Tibial artery (tissue), 4 donors: ENCODE measurements at regions not wholly inside any gene's neighbourhood (a gene's known extent, or its start where the extent isn't known, plus 50 kb on each side); places are given as distances from the start of the nearest gene placed in this dataset.
A peak's percentile ranks its signal among the peaks of the same experiment; 100 is the strongest.

Experiments used
- DNase-seq, 2 donors: peaks; one replicate each; pipeline ENCODE4 v3.0.0-alpha.2; 2019
- H3K27ac ChIP-seq, 2 donors: fragments of 200-600 bp; sonication (generic) in 1 of 2; 1 replicate in 1 of 2; 2 replicates in 1 of 2; pipeline ENCODE4 v1.5.1; 2018 to 2019; ENCODE audit warnings: mild to moderate bottlenecking in 1 of 2
- H3K27me3 ChIP-seq, 2 donors: fragments of 200-600 bp; sonication (generic) in 1 of 2; one replicate each; pipeline versions ENCODE4 v1.5.1 to v1.6.0; 2016 to 2019
- H3K36me3 ChIP-seq, 3 donors: fragments of 200-600 bp; sonication (generic) in 2 of 3; one replicate each; pipeline ENCODE4 v1.5.1; 2016 to 2019; ENCODE audit warnings: mild to moderate bottlenecking in 2 of 3
- H3K4me1 ChIP-seq, 4 donors: fragments of 200-600 bp; sonication (generic) in 2 of 4; 1 replicate in 3 of 4; 2 replicates in 1 of 4; pipeline ENCODE4 v1.5.1; 2016 to 2019
- H3K4me3 ChIP-seq, 2 donors: fragments of 200-600 bp; sonication (generic) in 1 of 2; 1 replicate in 1 of 2; 2 replicates in 1 of 2; pipeline ENCODE4 v1.5.1; 2018 to 2019; ENCODE audit warnings: mild to moderate bottlenecking in 2 of 2
- H3K9me3 ChIP-seq, 3 donors: fragments of 200-600 bp; sonication (generic) in 1 of 3; one replicate each; pipeline ENCODE4 v1.5.1; 2016 to 2019
- CTCF ChIP-seq, 2 experiments: fragments of 200-600 bp in 1 of 2; fragments of 450-650 bp in 1 of 2; IDR thresholded peaks; one replicate each; pipeline ENCODE4 v1.5.1; 2017 to 2019; ENCODE audit warnings: antibody characterized with exemption in 2 of 2, mild to moderate bottlenecking in 1 of 2, moderate library complexity in 1 of 2
- intact Hi-C: fragments of 100-400 bp; cut with DNase I; formaldehyde crosslinking; loops from one replicate; pipeline ENCODE4 v1.15.0; 2023; ENCODE audit warnings: low total_unique reads

- Histone ChIP-seq H3K4me1 (peaks cover 0 to 52% (median 18%) of the 10 kb centered on the region in 4 donors), H3K4me3 (no peak overlapping the region), H3K9me3 (no peaks in the 10 kb centered on the region), H3K27me3 (no peaks in the 10 kb centered on the region), H3K27ac (peak overlapping the region; percentile 24 to 25), H3K36me3 (no peaks in the 10 kb centered on the region)
- no peak for DNase-seq
- intact Hi-C loops: no loop called here
- TF ChIP-seq CTCF (IDR thresholded peaks at IDR 0.05): no peak
Measured at GRCh38 chr2:237254911-237255578, 158.9 kb downstream of the COL6A3 start.

GRCh38 chr2:237256887-237257286 lies 157.1 kb downstream of the COL6A3 start:
- Histone ChIP-seq H3K9me3 (no peaks in the 10 kb centered on the region), H3K36me3 (no peaks in the 10 kb centered on the region), H3K27ac (peak overlapping the region; percentile 79 to 82), H3K4me3 (no peak overlapping the region), H3K27me3 (no peaks in the 10 kb centered on the region), H3K4me1 (peaks cover 0 to 52% (median 18%) of the 10 kb centered on the region in 4 donors)
- DNase-seq: peak; percentile 77 to 85
- no peak for TF ChIP-seq CTCF (IDR thresholded peaks at IDR 0.05)
- intact Hi-C loops: no loop called here

DNA sequence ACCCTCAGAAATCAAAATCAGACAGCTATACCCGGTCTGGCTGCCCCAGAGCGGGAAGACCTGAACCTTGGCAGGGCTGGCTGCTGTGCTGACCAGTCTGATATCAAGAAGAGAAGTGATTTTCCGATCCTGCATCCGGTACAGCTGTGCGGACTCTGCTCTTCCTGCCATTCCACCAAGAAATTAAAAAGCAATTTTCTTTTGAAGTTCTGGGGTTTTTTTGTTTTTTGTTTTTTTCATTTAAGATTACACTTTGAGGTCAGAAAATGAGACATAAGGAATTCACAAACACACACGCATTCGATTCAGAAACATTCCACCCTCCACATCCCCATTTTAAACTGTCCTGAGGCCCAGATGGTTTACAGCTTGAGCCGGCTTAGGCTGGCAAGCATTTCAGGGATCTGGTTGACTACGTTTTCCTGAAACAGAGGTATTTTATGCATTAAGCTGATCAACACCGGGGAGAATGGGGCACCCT lies 156.5 kb downstream of the COL6A3 start:
- no peaks in the 10 kb centered on the region for H3K36me3 ChIP-seq
- no peaks in the 10 kb centered on the region for H3K9me3 ChIP-seq
- no peak overlapping the region for H3K4me3 ChIP-seq
- intact Hi-C loops: no loop called here
- H3K27ac ChIP-seq: peak overlapping the region; percentile 79 to 82
- TF ChIP-seq CTCF (IDR thresholded peaks at IDR 0.05): no peak
- H3K27me3 ChIP-seq: no peaks in the 10 kb centered on the region
- DNase-seq: no peak
- H3K4me1 ChIP-seq: peaks cover 0 to 53% (median 18%) of the 10 kb centered on the region in 4 donors

DNA sequence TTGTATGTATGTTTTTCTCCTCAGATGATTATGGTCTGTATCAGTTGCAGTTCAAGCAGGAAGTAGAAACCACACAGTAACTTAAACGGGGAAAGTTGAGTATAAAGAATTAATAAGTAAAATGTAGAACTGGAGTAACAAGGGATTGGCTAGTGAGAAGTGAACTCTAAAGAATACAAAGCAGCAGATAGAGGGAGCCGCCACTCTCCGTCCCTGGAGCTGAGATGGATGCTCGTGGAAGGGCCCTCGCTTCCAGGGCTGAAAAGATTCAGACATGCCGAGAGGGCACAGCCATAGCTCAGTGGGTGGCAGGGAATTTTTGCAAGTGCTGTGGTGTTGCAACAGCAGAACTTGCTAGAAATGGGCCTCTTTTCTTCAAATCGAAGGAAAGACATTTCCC lies 155.8 kb downstream of the COL6A3 start:
- H3K4me1 ChIP-seq: peaks cover 0 to 59% (median 20%) of the 10 kb centered on the region in 4 donors
- intact Hi-C loops: no loop called here
- H3K9me3 ChIP-seq: no peaks in the 10 kb centered on the region
- no peak for TF ChIP-seq CTCF (IDR thresholded peaks at IDR 0.05)
- no peaks in the 10 kb centered on the region for H3K27me3 ChIP-seq
- no peak for DNase-seq
- H3K27ac ChIP-seq: peak overlapping the region; percentile 79 to 82
- no peak overlapping the region for H3K4me3 ChIP-seq
- no peaks in the 10 kb centered on the region for H3K36me3 ChIP-seq

DNA sequence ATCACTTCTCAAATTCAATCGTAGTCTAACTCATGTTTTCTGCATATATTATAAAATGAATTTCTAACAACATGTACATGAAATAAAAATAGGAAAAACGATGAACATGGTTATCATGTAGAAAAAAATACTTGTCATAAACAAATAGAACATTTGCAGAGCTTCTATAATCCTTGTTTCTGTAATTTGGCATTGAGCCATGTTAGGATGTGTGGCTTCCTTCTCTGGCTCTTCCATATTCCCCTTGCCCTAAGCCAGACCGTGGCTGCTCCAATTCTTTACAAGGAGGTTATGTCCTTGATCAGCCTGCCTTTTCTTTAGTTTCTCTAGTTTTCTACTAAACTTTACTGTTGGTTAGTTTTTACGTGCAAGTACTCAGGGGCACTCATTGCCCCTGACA lies 155.3 kb downstream of the COL6A3 start:
- Histone ChIP-seq H3K36me3 (no peaks in the 10 kb centered on the region), H3K4me3 (no peak overlapping the region), H3K9me3 (no peaks in the 10 kb centered on the region), H3K27ac (peak overlapping the region; percentile 79 to 82), H3K4me1 (peaks cover 0 to 64% (median 23%) of the 10 kb centered on the region in 4 donors), H3K27me3 (no peaks in the 10 kb centered on the region)
- intact Hi-C loops: no loop called here
- TF ChIP-seq CTCF (IDR thresholded peaks at IDR 0.05): no peak
- DNase-seq: no peak
